ENCODE measurements at regions not wholly inside any gene's neighbourhood (a gene's known extent, or its start where the extent isn't known, plus 50 kb on each side); places are given as distances from the start of the nearest gene placed in this dataset.

GRCh38 chr10:83432261-83433045 is 706.9 kb upstream of the GHITM start:
- DNase-seq = no peak
- no peaks in the 10 kb centered on the region for H3K4me1 ChIP-seq
- H3K4me3 ChIP-seq = no peak overlapping the region
- ATAC-seq = no peak
- H3K27ac ChIP-seq = no peak overlapping the region
- WGBS (ENCODE audit: insufficient coverage, low coverage, low lambda C conversion rate, missing lambda C conversion rate) = 36% methylated on average over 6 of the region's 8 CpGs
- no peaks in the 10 kb centered on the region for H3K9me3 ChIP-seq
- intact Hi-C loops (cut with DNase I) = no loop called here
- H3K27me3 ChIP-seq = no peaks in the 10 kb centered on the region
- H3K36me3 ChIP-seq = no peaks in the 10 kb centered on the region
- TF ChIP-seq POLR2A (IDR thresholded peaks at IDR 0.05) = no peak
- TF ChIP-seq, protein P1, sequence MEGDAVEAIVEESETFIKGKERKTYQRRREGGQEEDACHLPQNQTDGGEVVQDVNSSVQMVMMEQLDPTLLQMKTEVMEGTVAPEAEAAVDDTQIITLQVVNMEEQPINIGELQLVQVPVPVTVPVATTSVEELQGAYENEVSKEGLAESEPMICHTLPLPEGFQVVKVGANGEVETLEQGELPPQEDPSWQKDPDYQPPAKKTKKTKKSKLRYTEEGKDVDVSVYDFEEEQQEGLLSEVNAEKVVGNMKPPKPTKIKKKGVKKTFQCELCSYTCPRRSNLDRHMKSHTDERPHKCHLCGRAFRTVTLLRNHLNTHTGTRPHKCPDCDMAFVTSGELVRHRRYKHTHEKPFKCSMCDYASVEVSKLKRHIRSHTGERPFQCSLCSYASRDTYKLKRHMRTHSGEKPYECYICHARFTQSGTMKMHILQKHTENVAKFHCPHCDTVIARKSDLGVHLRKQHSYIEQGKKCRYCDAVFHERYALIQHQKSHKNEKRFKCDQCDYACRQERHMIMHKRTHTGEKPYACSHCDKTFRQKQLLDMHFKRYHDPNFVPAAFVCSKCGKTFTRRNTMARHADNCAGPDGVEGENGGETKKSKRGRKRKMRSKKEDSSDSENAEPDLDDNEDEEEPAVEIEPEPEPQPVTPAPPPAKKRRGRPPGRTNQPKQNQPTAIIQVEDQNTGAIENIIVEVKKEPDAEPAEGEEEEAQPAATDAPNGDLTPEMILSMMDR (IDR thresholded peaks at IDR 0.05) = no peak

GRCh38 chr10:83433705-83434104 is 705.6 kb upstream of the GHITM start:
- Histone ChIP-seq H3K27ac (no peak overlapping the region), H3K4me3 (no peak overlapping the region), H3K27me3 (no peaks in the 10 kb centered on the region), H3K9me3 (no peaks in the 10 kb centered on the region), H3K36me3 (no peaks in the 10 kb centered on the region), H3K4me1 (no peaks in the 10 kb centered on the region)
- ATAC-seq (no peak), DNase-seq (no peak)
- TF ChIP-seq, protein P1 (IDR thresholded peaks at IDR 0.05) = no peak
- no peak for TF ChIP-seq POLR2A (IDR thresholded peaks at IDR 0.05)
- 50% methylated on average over 4 of the region's 4 CpGs for WGBS (ENCODE audit: insufficient coverage, low coverage, low lambda C conversion rate, missing lambda C conversion rate)
- intact Hi-C loops (cut with DNase I) = no loop called here

DNA sequence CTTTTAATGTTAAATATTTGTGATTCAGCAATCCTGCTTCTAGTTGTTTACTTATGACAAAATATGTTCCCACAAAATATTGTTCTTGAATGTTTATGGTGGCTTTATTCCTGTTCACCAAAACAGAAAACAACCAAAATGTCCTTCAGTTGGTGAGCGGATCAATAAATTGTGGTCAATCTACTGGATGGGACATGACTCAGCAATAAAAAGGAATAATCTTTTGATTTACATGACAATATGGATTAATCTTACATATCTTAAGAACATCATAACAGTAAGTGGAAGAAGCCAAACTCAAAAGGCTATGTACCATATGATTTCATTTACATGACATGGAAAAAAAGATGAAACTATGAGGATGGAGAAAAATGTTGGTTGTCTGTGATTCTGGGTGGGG is 691.3 kb upstream of the GHITM start:
- Histone ChIP-seq H3K27ac (no peak overlapping the region), H3K4me1 (no peaks in the 10 kb centered on the region), H3K27me3 (no peaks in the 10 kb centered on the region), H3K4me3 (no peak overlapping the region), H3K9me3 (no peaks in the 10 kb centered on the region), H3K36me3 (no peaks in the 10 kb centered on the region)
- intact Hi-C loops (cut with DNase I) = no loop called here
- TF ChIP-seq POLR2A (IDR thresholded peaks at IDR 0.05) = no peak
- TF ChIP-seq, protein P1 (IDR thresholded peaks at IDR 0.05) = no peak
- DNase-seq (no peak), ATAC-seq (no peak)
- 69% methylated on average over 1 of the region's 1 CpG for WGBS (ENCODE audit: insufficient coverage, low coverage, low lambda C conversion rate, missing lambda C conversion rate)

- ATAC-seq (no peak), DNase-seq (no peak)
- Histone ChIP-seq H3K27me3 (no peaks in the 10 kb centered on the region), H3K4me1 (no peaks in the 10 kb centered on the region), H3K4me3 (no peak overlapping the region), H3K9me3 (no peaks in the 10 kb centered on the region), H3K27ac (no peak overlapping the region), H3K36me3 (no peaks in the 10 kb centered on the region)
- 88% methylated on average over 4 of the region's 13 CpGs for WGBS (ENCODE audit: insufficient coverage, low coverage, low lambda C conversion rate, missing lambda C conversion rate)
- intact Hi-C loops (cut with DNase I) = no loop called here
- TF ChIP-seq, protein P1 (IDR thresholded peaks at IDR 0.05) = no peak
- no peak for TF ChIP-seq POLR2A (IDR thresholded peaks at IDR 0.05)
Measured at GRCh38 chr10:83458611-83459010, 680.7 kb upstream of the GHITM start.
